ENCODE measurements at regions not wholly inside any gene's neighbourhood (a gene's known extent, or its start where the extent isn't known, plus 50 kb on each side); places are given as distances from the start of the nearest gene placed in this dataset.

DNA sequence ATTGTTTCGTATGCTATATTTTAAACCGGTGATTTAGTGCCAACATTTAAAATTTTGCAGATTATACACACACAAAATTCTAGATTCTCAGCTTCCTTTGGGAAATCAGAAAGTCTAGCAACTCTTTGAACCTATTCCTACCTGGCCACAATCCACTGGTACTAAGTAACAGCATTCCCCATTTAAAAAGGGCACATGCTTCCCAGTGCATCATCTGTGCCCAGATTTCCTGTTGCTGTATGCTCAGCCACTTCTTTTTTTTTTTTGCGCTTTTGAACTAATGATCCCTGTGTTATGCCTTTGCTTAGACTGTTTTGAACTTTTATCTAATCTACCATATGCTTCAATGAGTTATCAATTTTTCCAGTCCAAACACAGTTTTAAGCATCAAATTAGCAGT is 548.4 kb downstream of the PLPP3 start:
- no peaks in the 10 kb centered on the region for H3K27me3 Mint-ChIP-seq
- no peak for DNase-seq
- H3K27ac Mint-ChIP-seq, result no peak overlapping the region
- no peaks in the 10 kb centered on the region for H3K36me3 Mint-ChIP-seq
- peaks cover 9% of the 10 kb centered on the region for H3K9me3 Mint-ChIP-seq
- intact Hi-C loops (cut with micrococcal nuclease), result no loop called here
- no peaks in the 10 kb centered on the region for H3K4me1 Mint-ChIP-seq (ENCODE audit: low read depth)
- H3K4me3 Mint-ChIP-seq, result no peak overlapping the region
- POLR2A ChIA-PET, result no interaction called here
- CTCF ChIA-PET, result no interaction called here

DNA sequence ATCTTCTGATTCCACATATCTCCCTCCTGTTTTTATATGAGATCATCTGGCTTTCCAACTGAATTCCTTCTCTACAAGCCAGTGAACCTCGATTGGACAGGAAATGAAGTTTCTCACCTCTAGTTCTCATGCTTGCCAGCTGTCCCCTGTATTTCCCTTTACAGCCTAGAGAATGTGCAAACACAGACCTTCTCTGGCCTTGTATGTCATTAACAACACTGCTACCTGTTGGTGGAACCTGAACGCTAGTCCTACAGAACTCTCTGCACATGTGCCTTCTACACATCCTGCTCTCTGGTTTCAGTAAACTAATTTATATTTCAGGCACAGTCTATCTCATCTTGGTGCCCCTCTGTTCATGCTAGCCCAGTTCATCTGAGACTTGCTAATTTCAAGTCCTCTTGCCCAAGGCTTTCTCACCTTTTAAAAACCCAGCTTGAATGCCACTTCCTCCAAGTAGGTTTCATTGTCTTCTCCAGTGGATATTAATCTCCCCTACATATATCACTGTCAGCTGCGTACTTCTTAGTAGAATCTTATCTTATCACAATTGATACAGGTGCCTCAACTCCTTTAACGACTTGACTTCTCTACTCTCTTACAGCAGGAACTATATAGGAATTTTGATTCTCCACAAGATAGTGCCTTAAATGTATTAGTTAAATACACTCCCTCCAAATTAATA is 549.9 kb downstream of the PLPP3 start:
- peaks cover 10% of the 10 kb centered on the region for H3K9me3 Mint-ChIP-seq
- H3K36me3 Mint-ChIP-seq, result no peaks in the 10 kb centered on the region
- intact Hi-C loops (cut with micrococcal nuclease), result no loop called here

DNA sequence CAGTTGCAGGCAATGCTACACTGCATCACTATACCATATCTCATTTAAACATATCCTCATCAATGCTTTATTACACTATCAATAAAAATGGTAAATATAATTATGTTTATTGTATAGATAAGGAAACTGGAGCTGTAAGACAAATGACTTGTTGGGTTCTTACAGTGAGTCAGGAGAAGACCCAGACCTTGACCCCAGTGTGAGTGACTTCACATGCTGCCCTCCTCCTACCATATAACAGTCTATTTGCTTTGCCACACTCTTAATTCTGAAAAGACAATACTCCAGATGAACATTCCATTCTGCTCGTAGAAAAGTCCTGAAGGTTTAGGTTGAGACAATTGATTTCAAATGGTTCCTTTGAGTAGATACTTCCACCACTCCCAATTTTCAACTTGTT is 550.5 kb downstream of the PLPP3 start:
- intact Hi-C loops (cut with micrococcal nuclease), result no loop called here
- no peak overlapping the region for H3K27ac Mint-ChIP-seq
- ChIA-PET POLR2A (no interaction called here), CTCF (no interaction called here)
- H3K4me3 Mint-ChIP-seq, result no peak overlapping the region
- H3K4me1 Mint-ChIP-seq (ENCODE audit: low read depth), result no peaks in the 10 kb centered on the region
- no peak for DNase-seq
- H3K27me3 Mint-ChIP-seq, result no peaks in the 10 kb centered on the region
- H3K9me3 Mint-ChIP-seq, result peaks cover 10% of the 10 kb centered on the region
- no peaks in the 10 kb centered on the region for H3K36me3 Mint-ChIP-seq

More for the DNA sequence above, 549.9 kb downstream of the PLPP3 start:
- Mint-ChIP-seq H3K27ac (no peak overlapping the region), H3K27me3 (no peaks in the 10 kb centered on the region), H3K4me3 (no peak overlapping the region), H3K4me1 (ENCODE audit: low read depth) (no peaks in the 10 kb centered on the region)
- no peak for DNase-seq
- CTCF ChIA-PET, result no interaction called here
- POLR2A ChIA-PET, result no interaction called here

DNA sequence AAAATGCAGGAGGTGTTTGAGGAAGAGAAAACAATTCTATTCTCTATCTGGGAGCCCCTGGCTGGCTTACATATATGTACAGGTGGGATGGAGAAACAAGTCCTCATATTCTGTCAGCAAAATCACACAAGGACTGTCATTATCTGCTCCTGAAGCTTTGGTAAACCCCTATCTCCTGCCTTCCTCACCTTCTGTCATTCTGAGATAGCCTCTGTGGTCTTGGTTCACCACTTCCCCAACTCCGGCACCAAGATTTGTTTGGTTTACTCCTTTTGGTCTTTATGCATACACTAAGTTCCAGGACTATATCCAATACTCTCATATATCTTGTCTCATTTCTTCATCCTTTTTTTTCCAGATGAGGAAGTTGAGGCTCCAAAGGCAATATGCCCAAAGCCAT is 551.1 kb downstream of the PLPP3 start:
- Mint-ChIP-seq H3K4me3 (no peak overlapping the region), H3K9me3 (peaks cover 10% of the 10 kb centered on the region), H3K36me3 (no peaks in the 10 kb centered on the region), H3K27me3 (no peaks in the 10 kb centered on the region), H3K27ac (no peak overlapping the region), H3K4me1 (ENCODE audit: low read depth) (no peaks in the 10 kb centered on the region)
- ChIA-PET CTCF (no interaction called here), POLR2A (interaction anchor here (0.6 kb wide), 1 partner anchor 56 kb away, joined by 5 read pairs; no protein-coding TSS in a partner anchor)
- no peak for DNase-seq
- intact Hi-C loops (cut with micrococcal nuclease), result no loop called here

- H3K4me3 Mint-ChIP-seq, result no peak overlapping the region
- H3K36me3 Mint-ChIP-seq, result no peaks in the 10 kb centered on the region
- DNase-seq, result no peak
- CTCF ChIA-PET, result no interaction called here
- no peaks in the 10 kb centered on the region for H3K4me1 Mint-ChIP-seq (ENCODE audit: low read depth)
- H3K27me3 Mint-ChIP-seq, result no peaks in the 10 kb centered on the region
- H3K9me3 Mint-ChIP-seq, result peaks cover 15% of the 10 kb centered on the region
- no peak overlapping the region for H3K27ac Mint-ChIP-seq
- POLR2A ChIA-PET, result no interaction called here
- intact Hi-C loops (cut with micrococcal nuclease), result no loop called here
These were observed 553.4 kb downstream of the PLPP3 start for GRCh38 chr1:56025942-56026341.

GRCh38 chr1:56024155-56024554 is 555.2 kb downstream of the PLPP3 start:
- CTCF ChIA-PET, result no interaction called here
- Mint-ChIP-seq H3K27ac (no peak overlapping the region), H3K9me3 (peaks cover 17% of the 10 kb centered on the region), H3K4me1 (ENCODE audit: low read depth) (no peaks in the 10 kb centered on the region), H3K27me3 (no peaks in the 10 kb centered on the region), H3K36me3 (no peaks in the 10 kb centered on the region), H3K4me3 (no peak overlapping the region)
- POLR2A ChIA-PET, result no interaction called here
- DNase-seq, result no peak
- intact Hi-C loops (cut with micrococcal nuclease), result no loop called here

DNA sequence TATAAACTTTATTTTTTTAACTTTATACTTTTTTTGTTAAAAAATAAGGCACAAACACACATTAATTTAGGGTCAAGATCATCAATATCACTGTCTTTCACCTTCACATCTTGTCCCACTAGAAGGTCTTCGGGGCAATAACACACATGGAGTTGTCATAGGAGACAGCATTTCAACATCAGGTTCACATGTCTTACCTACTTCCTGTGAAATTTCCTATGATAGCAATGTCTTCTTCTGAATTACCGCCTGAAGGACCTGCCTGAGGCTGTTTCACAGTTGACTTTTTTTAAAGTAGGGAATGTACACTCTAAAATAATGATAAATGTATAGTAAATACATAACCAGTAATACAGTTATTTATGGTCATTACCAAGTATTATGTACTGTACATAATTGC is 559.4 kb downstream of the PLPP3 start:
- POLR2A ChIA-PET, result no interaction called here
- no peaks in the 10 kb centered on the region for H3K36me3 Mint-ChIP-seq
- no peaks in the 10 kb centered on the region for H3K27me3 Mint-ChIP-seq
- H3K4me1 Mint-ChIP-seq (ENCODE audit: low read depth), result no peaks in the 10 kb centered on the region
- no peak for DNase-seq
- H3K4me3 Mint-ChIP-seq, result no peak overlapping the region
- H3K27ac Mint-ChIP-seq, result no peak overlapping the region
- peaks cover 6% of the 10 kb centered on the region for H3K9me3 Mint-ChIP-seq
- intact Hi-C loops (cut with micrococcal nuclease), result no loop called here
- CTCF ChIA-PET, result no interaction called here

GRCh38 chr1:56019472-56019871 is 559.9 kb downstream of the PLPP3 start:
- H3K27ac Mint-ChIP-seq, result no peak overlapping the region
- intact Hi-C loops (cut with micrococcal nuclease), result no loop called here
- peaks cover 6% of the 10 kb centered on the region for H3K9me3 Mint-ChIP-seq
- no peaks in the 10 kb centered on the region for H3K27me3 Mint-ChIP-seq
- POLR2A ChIA-PET, result no interaction called here
- H3K4me3 Mint-ChIP-seq, result no peak overlapping the region
- no peaks in the 10 kb centered on the region for H3K4me1 Mint-ChIP-seq (ENCODE audit: low read depth)
- CTCF ChIA-PET, result no interaction called here
- no peak for DNase-seq
- no peaks in the 10 kb centered on the region for H3K36me3 Mint-ChIP-seq

GRCh38 chr1:56017336-56017735 is 562.0 kb downstream of the PLPP3 start:
- Mint-ChIP-seq H3K36me3 (no peaks in the 10 kb centered on the region), H3K27me3 (no peaks in the 10 kb centered on the region), H3K4me3 (no peak overlapping the region), H3K4me1 (ENCODE audit: low read depth) (no peaks in the 10 kb centered on the region), H3K9me3 (peaks cover 3% of the 10 kb centered on the region), H3K27ac (no peak overlapping the region)
- ChIA-PET POLR2A (no interaction called here), CTCF (no interaction called here)
- no peak for DNase-seq
- intact Hi-C loops (cut with micrococcal nuclease), result no loop called here

DNA sequence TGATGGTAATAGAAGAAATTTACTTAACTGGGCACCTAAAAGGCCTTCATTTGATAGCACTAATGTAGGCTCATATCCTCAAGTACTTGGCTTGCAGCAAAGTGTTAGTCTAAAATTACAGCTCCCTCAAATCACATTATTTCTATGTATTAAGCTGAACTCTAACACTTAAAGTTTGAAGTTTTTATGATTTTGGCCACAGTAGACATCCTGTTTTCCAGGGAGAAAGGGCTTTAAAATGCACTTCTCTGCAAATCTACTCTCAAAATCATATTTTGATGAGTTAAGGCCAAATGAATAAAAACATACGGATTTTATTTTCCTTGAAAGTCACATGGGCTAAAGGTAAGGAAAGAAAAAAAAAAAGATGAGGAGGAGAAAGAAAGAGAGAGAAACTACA is 575.5 kb downstream of the PLPP3 start:
- Mint-ChIP-seq H3K36me3 (no peaks in the 10 kb centered on the region), H3K4me1 (ENCODE audit: low read depth) (no peaks in the 10 kb centered on the region), H3K4me3 (no peak overlapping the region), H3K9me3 (no peaks in the 10 kb centered on the region), H3K27ac (no peak overlapping the region), H3K27me3 (no peaks in the 10 kb centered on the region)
- intact Hi-C loops (cut with micrococcal nuclease), result no loop called here
- CTCF ChIA-PET, result no interaction called here
- POLR2A ChIA-PET, result no interaction called here
- no peak for DNase-seq

GRCh38 chr1:56002231-56002630 is 577.1 kb downstream of the PLPP3 start:
- H3K4me3 Mint-ChIP-seq, result no peak overlapping the region
- POLR2A ChIA-PET, result no interaction called here
- intact Hi-C loops (cut with micrococcal nuclease), result no loop called here

DNA sequence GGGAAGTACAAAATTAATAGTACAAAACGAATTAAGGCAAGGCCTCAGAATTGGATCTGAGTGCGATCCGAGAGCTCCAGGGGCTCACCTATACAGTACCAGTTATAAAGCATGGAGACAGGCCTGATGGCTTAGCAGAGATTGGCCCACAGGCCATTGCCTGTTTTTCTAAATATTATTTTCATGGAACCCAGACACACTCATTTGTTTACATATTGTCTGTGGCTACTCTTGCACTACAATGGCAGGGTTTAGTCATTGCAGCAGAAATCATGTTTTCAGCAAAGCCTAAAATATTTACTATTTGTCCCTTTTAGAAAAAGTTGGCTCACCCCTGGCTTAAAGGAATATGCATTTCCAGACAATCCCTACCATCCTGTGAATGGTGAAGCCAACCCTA is 578.9 kb downstream of the PLPP3 start:
- POLR2A ChIA-PET, result no interaction called here
- intact Hi-C loops (cut with micrococcal nuclease), result no loop called here
- H3K4me1 Mint-ChIP-seq (ENCODE audit: low read depth), result no peaks in the 10 kb centered on the region
- H3K36me3 Mint-ChIP-seq, result no peaks in the 10 kb centered on the region
- CTCF ChIA-PET, result no interaction called here
- DNase-seq, result no peak
- no peak overlapping the region for H3K27ac Mint-ChIP-seq
- H3K4me3 Mint-ChIP-seq, result no peak overlapping the region
- H3K9me3 Mint-ChIP-seq, result no peaks in the 10 kb centered on the region
- no peaks in the 10 kb centered on the region for H3K27me3 Mint-ChIP-seq

More at GRCh38 chr1:56002231-56002630, 577.1 kb downstream of the PLPP3 start:
- Mint-ChIP-seq H3K9me3 (no peaks in the 10 kb centered on the region), H3K4me1 (ENCODE audit: low read depth) (no peaks in the 10 kb centered on the region), H3K27me3 (no peaks in the 10 kb centered on the region), H3K36me3 (no peaks in the 10 kb centered on the region), H3K27ac (no peak overlapping the region)
- no peak for DNase-seq
- CTCF ChIA-PET, result no interaction called here

GRCh38 chr1:55997536-55997935 is 581.8 kb downstream of the PLPP3 start:
- intact Hi-C loops (cut with micrococcal nuclease), result no loop called here
- no peaks in the 10 kb centered on the region for H3K36me3 Mint-ChIP-seq
- H3K4me3 Mint-ChIP-seq, result no peak overlapping the region
- ChIA-PET CTCF (no interaction called here), POLR2A (no interaction called here)
- H3K9me3 Mint-ChIP-seq, result peaks cover 5% of the 10 kb centered on the region
- H3K27me3 Mint-ChIP-seq, result no peaks in the 10 kb centered on the region
- no peaks in the 10 kb centered on the region for H3K4me1 Mint-ChIP-seq (ENCODE audit: low read depth)
- H3K27ac Mint-ChIP-seq, result no peak overlapping the region
- no peak for DNase-seq

Data from activated CD4-positive, alpha-beta memory T cell treated with anti-CD3 and anti-CD28 coated beads for 36 hours (primary cell).